NCI-H524 treated with DMSO at 0.1 percent for 48 hours (cell line): ENCODE measurements at regions not wholly inside any gene's neighbourhood (a gene's known extent, or its start where the extent isn't known, plus 50 kb on each side); places are given as distances from the start of the nearest gene placed in this dataset.
A peak's percentile ranks its signal among the peaks of the same experiment; 100 is the strongest.
"Not testable (repeated sequence)": the region's sequence is repeated elsewhere in the genome, so short reads cannot be mapped to it uniquely, and the experiment has no call there.

ENCODE experiments used
- DNase-seq: peaks from one replicate; lab custom pipeline; 2025; lab: John Stamatoyannopoulos, UW

GRCh38 chr5:20370061-20370460 lies 382.1 kb upstream of the CDH18 start:
- DNase-seq = no peak

- DNase-seq = no peak
These were observed 381.5 kb upstream of the CDH18 start for GRCh38 chr5:20369518-20369885.

GRCh38 chr5:20368571-20369517 lies 380.8 kb upstream of the CDH18 start:
- no peak for DNase-seq

- DNase-seq = no peak
These were observed 379.2 kb upstream of the CDH18 start for GRCh38 chr5:20367178-20367577.

GRCh38 chr5:20360263-20360662 lies 372.3 kb upstream of the CDH18 start:
- DNase-seq = peak; percentile 100

- peak; percentile 57 for DNase-seq
These were observed 371.4 kb upstream of the CDH18 start for GRCh38 chr5:20359377-20359776.

- no peak for DNase-seq
These were observed 365.5 kb upstream of the CDH18 start for GRCh38 chr5:20353499-20353898.

GRCh38 chr5:20351849-20352248 lies 363.8 kb upstream of the CDH18 start:
- no peak for DNase-seq

GRCh38 chr5:20348321-20348720 lies 360.3 kb upstream of the CDH18 start:
- no peak for DNase-seq

GRCh38 chr5:20347334-20347733 lies 359.3 kb upstream of the CDH18 start:
- no peak for DNase-seq

- DNase-seq = no peak
These were observed 352.1 kb upstream of the CDH18 start for GRCh38 chr5:20340126-20340525.

GRCh38 chr5:20335978-20336377 lies 348.0 kb upstream of the CDH18 start:
- no peak for DNase-seq

GRCh38 chr5:20331826-20332225 lies 343.8 kb upstream of the CDH18 start:
- DNase-seq = no peak

GRCh38 chr5:20323323-20323722 lies 335.3 kb upstream of the CDH18 start:
- DNase-seq = no peak

GRCh38 chr5:20307391-20307790 lies 319.4 kb upstream of the CDH18 start:
- DNase-seq = no peak

GRCh38 chr5:20305463-20305862 lies 317.5 kb upstream of the CDH18 start:
- no peak for DNase-seq

GRCh38 chr5:20304570-20304969 lies 316.6 kb upstream of the CDH18 start:
- not testable (repeated sequence) for DNase-seq

- no peak for DNase-seq
These were observed 312.1 kb upstream of the CDH18 start for GRCh38 chr5:20300110-20300509.

GRCh38 chr5:20294696-20295095 lies 306.7 kb upstream of the CDH18 start:
- DNase-seq = no peak

GRCh38 chr5:20291766-20292165 lies 303.8 kb upstream of the CDH18 start:
- no peak for DNase-seq

- no peak for DNase-seq
These were observed 299.6 kb upstream of the CDH18 start for GRCh38 chr5:20287640-20288039.

- DNase-seq = no peak
These were observed 298.5 kb upstream of the CDH18 start for GRCh38 chr5:20286512-20286911.

GRCh38 chr5:20276959-20277263 lies 288.9 kb upstream of the CDH18 start:
- DNase-seq = no peak
